Neural cell (in vitro differentiated cells): ENCODE measurements at regions not wholly inside any gene's neighbourhood (a gene's known extent, or its start where the extent isn't known, plus 50 kb on each side); places are given as distances from the start of the nearest gene placed in this dataset.

ENCODE experiments used
- CTCF ChIP-seq: fragments of 450-650 bp; IDR thresholded peaks from 2 replicates; pipeline ENCODE4 v1.5.1; 2014; ENCODE audit warnings: antibody characterized with exemption, mild to moderate bottlenecking, moderate library complexity; ENCODE audit not compliant: poor library complexity, severe bottlenecking
- EP300 ChIP-seq: fragments of 450-650 bp; conservative IDR thresholded peaks from 2 replicates; pipeline ENCODE4 v1.6.1; 2014; ENCODE audit warnings: antibody characterized with exemption, mild to moderate bottlenecking, moderate library complexity; ENCODE audit not compliant: poor library complexity, severe bottlenecking
- EZH2 ChIP-seq: fragments of 200-600, 300-800 bp; shearing (Covaris generic), sonication (generic); IDR thresholded peaks from 2 replicates; pipeline ENCODE4 v1.6.1; 2014; ENCODE audit warnings: antibody characterized with exemption, low read length, borderline replicate concordance, mild to moderate bottlenecking; ENCODE audit not compliant: insufficient read depth, poor library complexity, severe bottlenecking
- MXI1 ChIP-seq: fragments of 450-650 bp; conservative IDR thresholded peaks from 2 replicates; pipeline ENCODE4 v1.6.1; 2014; ENCODE audit warnings: antibody characterized with exemption, mild to moderate bottlenecking; ENCODE audit not compliant: poor library complexity, severe bottlenecking
- POLR2AphosphoS5 ChIP-seq: IDR thresholded peaks from 2 replicates; pipeline ENCODE4 v1.6.1; 2012
- RAD21 ChIP-seq: fragments of 450-650 bp; conservative IDR thresholded peaks from 2 replicates; pipeline ENCODE4 v1.6.1; 2014; ENCODE audit warnings: antibody characterized with exemption, mild to moderate bottlenecking, moderate library complexity
- REST ChIP-seq: IDR thresholded peaks from 2 replicates; pipeline ENCODE4 v1.6.1; 2012; ENCODE audit warnings: borderline replicate concordance
- SMC3 ChIP-seq: fragments of 450-650 bp; conservative IDR thresholded peaks from 2 replicates; pipeline ENCODE4 v1.6.1; 2014; ENCODE audit warnings: antibody characterized with exemption, mild to moderate bottlenecking, moderate library complexity; ENCODE audit not compliant: poor library complexity
- TAF1 ChIP-seq: IDR thresholded peaks from 2 replicates; pipeline ENCODE4 v1.6.1; 2012; ENCODE audit warnings: low read depth

GRCh38 chr9:73979894-73980264 lies 517.3 kb upstream of the RORB start:
- no peak for TF ChIP-seq POLR2AphosphoS5
- TF ChIP-seq CTCF = no peak
- TF ChIP-seq REST = no peak
- no peak for TF ChIP-seq EZH2
- TF ChIP-seq RAD21 = no peak
- no peak for TF ChIP-seq SMC3
- no peak for TF ChIP-seq MXI1
- TF ChIP-seq EP300 = no peak
- no peak for TF ChIP-seq TAF1
